IMR-90 (cell line): ENCODE measurements at regions not wholly inside any gene's neighbourhood (a gene's known extent, or its start where the extent isn't known, plus 50 kb on each side); places are given as distances from the start of the nearest gene placed in this dataset.

ENCODE experiments used
- ATAC-seq: fragments of 200-7000 bp; cut with Tn5 transposase; 2 replicates; pipeline ENCODE4 v1.9.1; 2020; ENCODE audit warnings: low read depth, mild to moderate bottlenecking, moderate library complexity
- BruUV-seq: library from RNA; stranded (reverse); fragments of 400-500 nt; replicated peaks from 2 replicates; lab custom pipeline; 2021; lab: Mats Ljungman, UMichigan
- CTCF ChIA-PET: fragments of 300-600 bp; formaldehyde crosslinking; extraction: SDS; loops from one replicate; lab custom pipeline; 2021; ENCODE audit warnings: antibody characterized with exemption; lab: Yijun Ruan, JAX
- POLR2A ChIA-PET: fragments of 300-600 bp; sonication (Branson Sonifier 250); formaldehyde crosslinking; loops from one replicate; lab custom pipeline; 2022; ENCODE audit warnings: antibody characterized with exemption; ENCODE audit not compliant: unreplicated experiment; lab: Charles Lee
- DNase-seq: peaks from one replicate; pipeline ENCODE4 v3.0.0; 2013
- H2AFZ ChIP-seq: replicated peaks from 2 replicates; pipeline ENCODE3; 2013; ENCODE audit warnings: low read length, mild to moderate bottlenecking; ENCODE audit not compliant: poor library complexity
- H2AK5ac ChIP-seq: 2 replicates; pipeline ENCODE4 v1.6.1; 2013; ENCODE audit warnings: low read depth, low read length, inconsistent platforms
- H2AK9ac ChIP-seq: replicated peaks from 2 replicates; pipeline ENCODE3; 2013; ENCODE audit warnings: mild to moderate bottlenecking, low read depth, low read length, moderate library complexity; ENCODE audit not compliant: poor library complexity
- H2BK120ac ChIP-seq: 2 replicates; pipeline ENCODE4 v1.6.1; 2013; ENCODE audit warnings: low read depth, low read length, inconsistent platforms
- H2BK15ac ChIP-seq: 3 replicates; pipeline ENCODE4 v1.6.1; 2013; ENCODE audit warnings: low read depth, low read length, inconsistent platforms
- H2BK20ac ChIP-seq: 2 replicates; pipeline ENCODE4 v1.6.1; 2013; ENCODE audit warnings: low read depth, mild to moderate bottlenecking, inconsistent platforms, low read length, moderate library complexity
- H2BK5ac ChIP-seq: 2 replicates; pipeline ENCODE4 v1.6.1; 2013; ENCODE audit warnings: mild to moderate bottlenecking, low read depth, low read length, inconsistent platforms; ENCODE audit not compliant: poor library complexity, severe bottlenecking
- H3K14ac ChIP-seq: replicated peaks from 2 replicates; pipeline ENCODE4 v1.6.1; 2013; ENCODE audit warnings: low read depth, low read length, inconsistent platforms
- H3K18ac ChIP-seq: 2 replicates; pipeline ENCODE4 v1.6.1; 2013; ENCODE audit warnings: low read depth, low read length, control low read depth
- H3K23ac ChIP-seq: 2 replicates; pipeline ENCODE4 v1.6.1; 2013; ENCODE audit warnings: low read depth, low read length, inconsistent platforms
- H3K27ac ChIP-seq: 2 replicates; pipeline ENCODE4 v1.5.1; 2013; ENCODE audit warnings: mild to moderate bottlenecking, control low read depth, low read length; ENCODE audit not compliant: insufficient read depth
- H3K27me3 ChIP-seq: 2 replicates; pipeline ENCODE4 v1.6.1; 2013; ENCODE audit warnings: low read length; ENCODE audit not compliant: control insufficient read depth, insufficient read depth
- H3K36me3 ChIP-seq: 2 replicates; pipeline ENCODE4 v1.6.1; 2013; ENCODE audit warnings: low read length, mixed read lengths; ENCODE audit not compliant: control insufficient read depth, insufficient read depth
- H3K4ac ChIP-seq: 2 replicates; pipeline ENCODE4 v1.6.1; 2013; ENCODE audit warnings: low read depth, low read length, inconsistent platforms
- H3K4me1 ChIP-seq: 2 replicates; pipeline ENCODE4 v1.6.1; 2013; ENCODE audit warnings: low read length, mixed read lengths; ENCODE audit not compliant: control insufficient read depth, insufficient read depth
- H3K4me2 ChIP-seq: 2 replicates; pipeline ENCODE4 v1.6.1; 2013; ENCODE audit warnings: low read depth, mild to moderate bottlenecking, control low read depth, low read length, moderate library complexity
- H3K4me3 ChIP-seq: 2 replicates; pipeline ENCODE4 v1.5.1; 2013; ENCODE audit warnings: low read depth, mild to moderate bottlenecking, control low read depth, low read length, moderate library complexity; ENCODE audit not compliant: insufficient read depth
- H3K56ac ChIP-seq: 2 replicates; pipeline ENCODE4 v1.6.1; 2013; ENCODE audit warnings: low read length, inconsistent platforms; ENCODE audit not compliant: insufficient read depth; ENCODE audit errors: extremely low read depth
- H3K79me1 ChIP-seq, 2 experiments: 2 replicates each; pipeline ENCODE4 v1.6.1; 2013; ENCODE audit warnings: low read length in 2 of 2, inconsistent platforms in 1 of 2, low read depth in 1 of 2
- H3K9ac ChIP-seq: 2 replicates; pipeline ENCODE4 v1.6.1; 2013; ENCODE audit warnings: low read depth, low read length, control low read depth
- H3K9me1 ChIP-seq: 2 replicates; pipeline ENCODE4 v1.6.1; 2013; ENCODE audit warnings: low read length, inconsistent platforms; ENCODE audit not compliant: insufficient read depth
- H3K9me3 ChIP-seq: 2 replicates; pipeline ENCODE4 v1.6.1; 2013; ENCODE audit warnings: low read length; ENCODE audit not compliant: control insufficient read depth, insufficient read depth
- H4K20me1 ChIP-seq: 2 replicates; pipeline ENCODE4 v1.6.1; 2013; ENCODE audit warnings: low read length, inconsistent platforms; ENCODE audit not compliant: insufficient read depth
- H4K5ac ChIP-seq: 2 replicates; pipeline ENCODE4 v1.6.1; 2013; ENCODE audit warnings: mild to moderate bottlenecking, low read depth, low read length, control low read depth
- H4K8ac ChIP-seq, 2 experiments: 2 replicates each; pipeline ENCODE4 v1.6.1; 2013; ENCODE audit warnings: low read depth in 2 of 2, low read length in 2 of 2, control low read depth in 1 of 2, inconsistent platforms in 1 of 2
- H4K91ac ChIP-seq: 2 replicates; pipeline ENCODE4 v1.6.1; 2013; ENCODE audit warnings: low read depth, low read length, inconsistent platforms; ENCODE audit not compliant: insufficient read depth
- BHLHE40 ChIP-seq: fragments of 150-350 bp; IDR thresholded peaks from 2 replicates; pipeline ENCODE4 v1.6.1; 2016; ENCODE audit warnings: mild to moderate bottlenecking, low read depth, low read length
- CEBPB ChIP-seq: IDR thresholded peaks from 2 replicates; pipeline ENCODE4 v1.6.1; 2012; ENCODE audit warnings: low read depth, low read length, improper control_type of control experiment
- CHD1 ChIP-seq: IDR thresholded peaks from 2 replicates; pipeline ENCODE4 v1.6.1; 2012; ENCODE audit warnings: low read depth, low read length, improper control_type of control experiment
- CTCF ChIP-seq: conservative IDR thresholded peaks from 2 replicates; pipeline ENCODE4 v1.5.1; 2012; ENCODE audit warnings: mild to moderate bottlenecking, low read depth, low read length, improper control_type of control experiment
- ELK1 ChIP-seq: fragments of 150-350 bp; IDR thresholded peaks from 2 replicates; pipeline ENCODE4 v1.6.1; 2016; ENCODE audit warnings: low read depth, mild to moderate bottlenecking, low read length, moderate library complexity, borderline replicate concordance
- FOS ChIP-seq: fragments of 150-350 bp; IDR thresholded peaks from 2 replicates; pipeline ENCODE4 v1.6.1; 2016; ENCODE audit warnings: low read depth, low read length
- MAFK ChIP-seq: IDR thresholded peaks from 2 replicates; pipeline ENCODE4 v1.6.1; 2012; ENCODE audit warnings: low read depth, low read length, improper control_type of control experiment
- MAZ ChIP-seq: IDR thresholded peaks from 2 replicates; pipeline ENCODE4 v1.6.1; 2012; ENCODE audit warnings: low read depth, mild to moderate bottlenecking, low read length, improper control_type of control experiment, moderate library complexity, borderline replicate concordance
- MXI1 ChIP-seq: IDR thresholded peaks from 2 replicates; pipeline ENCODE4 v1.6.1; 2012; ENCODE audit warnings: low read depth, mild to moderate bottlenecking, low read length, moderate library complexity, borderline replicate concordance
- POLR2A ChIP-seq: IDR thresholded peaks from 2 replicates; pipeline ENCODE4 v1.6.1; 2012; ENCODE audit warnings: mild to moderate bottlenecking, low read depth, low read length
- RAD21 ChIP-seq: IDR thresholded peaks from 2 replicates; pipeline ENCODE4 v1.6.1; 2012; ENCODE audit warnings: low read length, improper control_type of control experiment
- RCOR1 ChIP-seq: IDR thresholded peaks from 2 replicates; pipeline ENCODE4 v1.6.1; 2012; ENCODE audit warnings: mild to moderate bottlenecking, low read length, improper control_type of control experiment; ENCODE audit not compliant: insufficient replicate concordance
- RFX5 ChIP-seq: IDR thresholded peaks from 2 replicates; pipeline ENCODE4 v1.8.0; 2012; ENCODE audit warnings: low read depth, mild to moderate bottlenecking, low read length, moderate library complexity
- SMC3 ChIP-seq: fragments of 150-350 bp; IDR thresholded peaks from 2 replicates; pipeline ENCODE4 v1.6.1; 2016; ENCODE audit warnings: low read depth, mild to moderate bottlenecking, antibody characterized with exemption, low read length, moderate library complexity
- USF2 ChIP-seq: fragments of 150-350 bp; IDR thresholded peaks from 2 replicates; pipeline ENCODE4 v1.6.1; 2017; ENCODE audit warnings: mild to moderate bottlenecking, antibody characterized with exemption, low read length, low read depth
- dilution Hi-C: fragments of 300-500 bp; cut with HindIII; formaldehyde crosslinking; loops from one replicate; pipeline ENCODE4 v1.14.3; 2018; ENCODE audit warnings: low sequenced_read_pairs; ENCODE audit not compliant: unreplicated experiment
- in situ Hi-C: fragments of 300-500 bp; cut with MboI; formaldehyde crosslinking; loops from 3 replicates; pipeline ENCODE4 v1.14.3; 2019; ENCODE audit warnings: low sequenced_read_pairs, inconsistent platforms, mixed read lengths
- intact Hi-C: fragments of 100-400 bp; cut with micrococcal nuclease; formaldehyde crosslinking; loops from 2 replicates; pipeline ENCODE4 v1.10.0; 2022

GRCh38 chr3:107204121-107204520 lies 173.1 kb upstream of the CCDC54 start:
- Histone ChIP-seq H2AFZ (no peak overlapping the region), H3K18ac (no peak overlapping the region), H3K79me1 (0 out of 4 replicates have a peak, but pooled peaks cover 0 to 3% of the 10 kb centered on the region in 2 experiments), H2BK20ac (no peak overlapping the region), H4K8ac (no peak overlapping the region), H3K56ac (no peak overlapping the region), H2BK15ac (no peak overlapping the region), H3K4me1 (peaks cover 10% of the 10 kb centered on the region), H3K9me3 (no peaks in the 10 kb centered on the region), H4K20me1 (no peaks in the 10 kb centered on the region), H2AK5ac (no peak overlapping the region), H3K4me3 (no peak overlapping the region), H3K36me3 (no peaks in the 10 kb centered on the region), H4K5ac (no peak overlapping the region), H2BK5ac (no peak overlapping the region), H2BK120ac (no peak overlapping the region), H3K23ac (no peak overlapping the region), H3K9ac (no peak overlapping the region), H3K27me3 (no peaks in the 10 kb centered on the region), H3K14ac (no peak overlapping the region), H3K4me2 (no peak overlapping the region), H4K91ac (no peak overlapping the region), H3K9me1 (peaks cover 6% of the 10 kb centered on the region), H3K4ac (no peak overlapping the region), H2AK9ac (no peak overlapping the region), H3K27ac (no peak overlapping the region)
- ChIA-PET POLR2A (no interaction called here), CTCF (no interaction called here)
- dilution Hi-C loops, result no loop called here
- in situ Hi-C loops, result no loop called here
- BruUV-seq, result no TSS peak
- intact Hi-C loops, result no loop called here
- TF ChIP-seq RAD21, result no peak
- TF ChIP-seq MAFK, result no peak
- no peak for TF ChIP-seq RCOR1
- TF ChIP-seq MAZ, result no peak
- no peak for TF ChIP-seq POLR2A
- TF ChIP-seq CTCF, result no peak
- TF ChIP-seq RFX5, result no peak
- TF ChIP-seq CHD1, result no peak
- TF ChIP-seq SMC3, result no peak
- TF ChIP-seq MXI1, result no peak
- TF ChIP-seq FOS, result no peak
- TF ChIP-seq ELK1, result no peak
- no peak for TF ChIP-seq USF2
- TF ChIP-seq BHLHE40, result no peak
- no peak for TF ChIP-seq CEBPB
- ATAC-seq (no peak), DNase-seq (no peak)
